Dedifferentiated amniotic fluid mesenchymal stem cell (primary cell): ENCODE measurements at regions not wholly inside any gene's neighbourhood (a gene's known extent, or its start where the extent isn't known, plus 50 kb on each side); places are given as distances from the start of the nearest gene placed in this dataset.

Experiments
- DNase-seq: peaks from one replicate; pipeline ENCODE4 v3.0.0-alpha.2; 2016; ENCODE audit errors: extremely low spot score

GRCh38 chr2:238654479-238655197 is 193.2 kb upstream of the TWIST2 start:
- DNase-seq = no peak

GRCh38 chr2:238655198-238655860 is 192.6 kb upstream of the TWIST2 start:
- DNase-seq = no peak

DNA sequence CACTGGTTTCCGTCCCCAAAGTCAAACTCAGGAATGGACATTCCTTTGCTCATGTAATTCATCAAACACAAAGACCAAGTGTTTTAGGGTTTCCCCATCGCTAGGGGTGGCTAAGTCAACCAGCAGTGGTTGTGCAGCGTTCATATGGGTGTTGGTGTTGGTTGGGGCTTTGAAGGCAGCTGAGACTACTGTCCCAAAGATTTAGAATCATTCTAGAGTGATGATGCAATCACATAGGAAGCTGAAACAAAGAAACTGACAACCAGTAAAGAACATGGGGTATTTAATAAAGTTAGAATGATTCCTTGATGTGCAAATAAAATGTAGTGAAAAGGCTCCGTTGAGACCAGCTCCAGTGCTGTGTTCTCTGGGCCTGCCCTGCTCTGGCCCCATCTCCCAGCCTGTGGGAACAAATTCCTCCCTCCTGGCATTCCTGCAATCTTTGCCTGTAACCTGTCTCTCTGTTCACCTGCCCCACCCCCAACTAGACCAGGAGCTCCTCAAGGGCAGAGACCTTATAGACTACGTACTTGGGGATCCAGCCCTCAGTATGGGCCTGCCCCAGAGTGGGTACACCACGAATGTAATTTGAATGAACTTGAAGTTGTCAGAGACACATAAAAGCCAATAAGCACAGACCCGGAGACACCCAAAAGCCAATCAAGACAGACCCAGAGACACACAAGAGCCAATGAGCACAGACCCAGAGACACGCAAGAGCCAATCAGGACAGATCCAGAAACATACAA is 191.7 kb upstream of the TWIST2 start:
- DNase-seq = no peak

DNA sequence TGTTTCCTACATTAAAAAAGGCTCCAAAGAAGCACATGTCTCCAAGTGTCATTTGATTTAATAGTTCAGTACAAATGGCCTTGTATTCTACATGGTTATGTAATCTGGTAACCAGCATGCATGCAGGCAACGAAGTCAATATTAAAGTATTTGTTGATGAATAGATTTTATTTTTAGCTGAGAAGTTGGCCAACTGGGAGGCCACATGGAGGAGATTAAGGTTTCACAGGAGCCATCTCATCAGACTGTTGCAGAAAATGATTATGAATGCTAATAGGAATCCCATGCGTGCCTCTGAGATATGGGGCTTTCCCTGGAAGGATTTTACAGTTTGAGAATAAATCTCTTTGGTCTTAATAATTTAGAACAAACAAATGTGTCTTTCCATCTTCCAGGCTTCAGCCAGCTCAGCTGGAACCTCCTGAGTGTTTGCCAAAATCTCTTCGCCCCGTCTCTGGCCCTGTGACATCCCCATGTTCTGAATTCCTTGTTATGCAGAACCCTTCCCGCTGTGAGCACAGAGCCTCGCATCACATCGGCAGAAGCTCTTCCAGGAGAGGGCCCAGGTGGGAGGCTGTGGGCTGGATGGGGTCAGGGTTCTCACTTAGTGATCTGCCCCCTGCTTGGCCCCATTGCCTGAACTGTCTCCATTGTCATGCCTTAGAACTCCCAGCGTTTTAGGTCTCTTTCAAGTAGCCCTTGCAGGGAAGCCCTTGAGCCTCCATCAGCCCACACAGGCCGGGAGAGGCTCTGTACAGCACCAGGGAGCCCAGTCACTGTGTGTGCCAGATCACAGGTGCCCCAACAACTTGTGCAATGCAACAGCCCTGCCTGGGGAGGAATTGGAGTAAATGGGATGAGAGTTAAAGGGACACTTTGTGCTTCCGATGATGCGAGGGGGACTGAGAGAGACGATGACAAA is 190.5 kb upstream of the TWIST2 start:
- DNase-seq = no peak

- no peak for DNase-seq
These were observed 189.9 kb upstream of the TWIST2 start for GRCh38 chr2:238658054-238658407.

GRCh38 chr2:238658820-238659219 is 189.1 kb upstream of the TWIST2 start:
- no peak for DNase-seq

DNA sequence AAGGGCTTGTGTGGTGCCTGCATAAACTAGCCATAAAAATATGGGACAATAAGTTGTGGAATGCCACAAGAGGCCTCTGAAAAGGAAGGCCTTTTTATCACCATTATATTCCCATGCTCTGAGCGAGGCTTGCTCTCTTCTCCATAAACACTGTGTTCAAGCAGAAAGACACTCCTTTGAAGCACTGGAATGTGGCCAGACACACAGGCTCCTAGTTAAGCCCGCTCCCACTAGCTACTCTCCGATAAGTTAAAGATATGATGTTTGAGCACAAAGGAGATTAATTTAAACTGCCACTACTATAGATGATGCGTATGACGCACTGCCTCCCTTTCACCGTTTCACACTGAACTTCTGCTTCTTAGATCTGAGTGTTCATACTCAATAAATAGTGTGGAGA is 188.7 kb upstream of the TWIST2 start:
- DNase-seq = no peak

- DNase-seq = no peak
These were observed 184.3 kb upstream of the TWIST2 start for GRCh38 chr2:238663586-238663985.

DNA sequence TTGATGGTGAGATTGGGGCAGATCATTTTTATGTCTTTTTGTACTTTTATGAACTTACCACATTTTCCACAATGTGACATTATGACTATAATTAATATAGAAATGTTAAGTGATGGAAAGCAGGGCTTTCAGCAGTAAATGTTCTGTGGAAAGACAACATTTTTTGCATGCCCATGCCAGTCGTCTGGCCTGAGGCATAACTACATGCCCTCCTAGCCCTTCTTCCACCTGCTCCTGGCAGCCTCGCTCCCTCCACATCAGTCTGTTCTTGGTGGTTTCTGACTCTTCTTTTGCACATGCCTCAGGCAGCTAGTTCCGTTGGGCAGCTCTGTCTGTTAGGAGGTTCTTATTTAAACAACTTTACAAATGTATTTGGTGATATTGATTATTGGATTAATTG is 182.0 kb upstream of the TWIST2 start:
- no peak for DNase-seq

DNA sequence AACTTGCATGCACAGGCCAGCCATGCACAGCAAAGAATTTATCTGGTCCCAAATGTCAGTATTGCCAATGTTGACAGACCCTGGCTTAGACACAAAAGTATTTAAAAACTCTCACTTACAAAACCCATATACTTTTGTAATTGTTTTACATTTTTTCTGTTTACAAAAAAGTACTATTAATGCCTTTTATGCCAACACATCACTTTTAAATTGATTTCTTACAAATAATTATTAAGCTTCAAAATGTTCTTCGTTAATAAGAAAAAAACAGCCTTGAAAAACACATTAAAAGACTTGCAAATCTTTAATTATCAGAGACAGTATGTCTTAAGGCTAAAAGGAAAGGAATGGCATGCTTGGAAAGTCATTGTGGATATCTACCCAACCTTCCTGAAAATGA is 181.3 kb upstream of the TWIST2 start:
- DNase-seq = no peak

- no peak for DNase-seq
These were observed 180.9 kb upstream of the TWIST2 start for GRCh38 chr2:238667008-238667407.

- no peak for DNase-seq
These were observed 180.2 kb upstream of the TWIST2 start for GRCh38 chr2:238667639-238668038.

- no peak for DNase-seq
These were observed 179.5 kb upstream of the TWIST2 start for GRCh38 chr2:238668426-238668825.

- DNase-seq = no peak
These were observed 178.8 kb upstream of the TWIST2 start for GRCh38 chr2:238669046-238669445.

DNA sequence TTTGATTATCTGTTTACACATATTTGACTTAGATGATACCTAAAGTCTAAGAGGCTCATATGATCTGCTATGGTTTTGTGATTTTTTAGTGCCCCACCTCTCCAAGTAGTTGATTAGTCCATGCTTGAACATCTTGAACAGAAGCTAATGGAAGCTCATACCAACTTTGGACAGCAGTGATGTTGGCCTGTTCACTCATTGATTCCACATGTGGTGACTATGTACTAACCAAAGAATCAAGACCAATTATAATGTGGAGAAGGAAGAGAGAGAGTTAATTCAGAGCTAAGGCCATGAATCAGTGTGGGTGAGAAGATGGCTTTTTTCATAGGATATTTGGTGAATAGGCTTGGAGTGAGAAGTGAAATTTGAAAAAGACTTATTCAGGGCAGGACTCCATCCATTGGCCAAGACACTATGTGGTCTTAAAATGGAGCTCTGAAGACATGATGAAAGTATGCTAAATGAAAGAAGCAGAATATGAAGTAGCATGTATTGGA is 178.3 kb upstream of the TWIST2 start:
- no peak for DNase-seq

DNA sequence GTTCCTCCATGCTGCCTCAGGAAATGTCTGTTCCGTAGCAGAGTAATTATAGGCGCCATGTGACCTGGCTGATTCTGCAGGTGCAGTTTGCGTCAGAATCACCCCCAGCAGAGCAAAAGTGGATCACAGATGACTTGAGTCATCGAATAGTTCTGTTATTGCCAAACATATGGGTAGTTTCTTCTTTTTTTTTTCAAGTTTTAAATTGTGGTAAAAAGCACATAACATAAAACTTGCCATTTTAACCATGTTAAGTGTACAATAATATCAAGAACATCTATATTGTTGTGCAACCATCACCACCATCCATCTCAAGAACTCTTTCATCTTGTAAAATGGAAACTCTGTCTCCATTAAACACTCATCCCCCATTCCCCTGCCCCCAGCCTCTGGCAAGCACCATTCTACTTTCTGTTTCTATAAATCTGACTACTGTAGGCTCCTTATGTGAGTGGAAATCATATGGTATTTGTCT is 177.7 kb upstream of the TWIST2 start:
- DNase-seq = no peak

DNA sequence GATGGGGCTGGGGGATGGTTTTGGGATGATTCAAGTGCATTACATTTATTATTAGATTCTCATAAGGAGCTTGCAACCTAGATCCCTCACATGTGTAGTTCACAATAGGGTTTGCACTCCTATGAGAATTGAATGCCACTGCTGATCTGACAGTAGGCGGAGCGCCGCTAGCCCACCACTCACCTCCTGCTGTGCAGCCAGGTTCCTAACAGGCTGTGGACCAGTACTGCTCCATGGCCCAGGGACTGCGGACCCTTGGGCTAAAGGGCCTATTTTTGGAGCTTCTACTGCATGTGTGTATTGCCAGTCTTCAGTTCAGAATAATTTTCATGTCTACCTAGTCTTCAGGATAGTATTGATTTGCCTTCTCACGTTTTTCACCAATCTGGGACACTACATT is 165.3 kb upstream of the TWIST2 start:
- DNase-seq = no peak

- peak; percentile 89 for DNase-seq
These were observed 163.2 kb upstream of the TWIST2 start for GRCh38 chr2:238684362-238685326.

- no peak for DNase-seq
These were observed 162.6 kb upstream of the TWIST2 start for GRCh38 chr2:238685327-238685709.

DNA sequence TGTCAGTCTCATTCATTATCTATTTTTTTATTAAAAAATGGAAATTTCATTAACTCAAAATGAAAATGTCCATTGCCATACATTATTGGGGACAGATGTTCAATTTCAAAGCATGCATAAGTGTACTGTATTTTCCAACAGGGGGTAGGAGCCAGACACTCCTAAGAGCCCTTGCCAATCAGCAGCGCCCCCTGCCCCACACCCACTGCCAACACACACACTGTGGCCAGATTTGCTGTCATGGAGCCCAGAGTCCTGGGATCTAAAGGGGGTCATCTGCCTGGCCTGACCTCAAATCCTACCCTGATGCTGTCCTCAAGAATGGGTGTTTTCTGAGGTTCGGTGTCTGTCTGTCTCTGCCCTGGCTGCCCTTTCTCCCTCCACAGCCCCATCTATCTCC is 162.2 kb upstream of the TWIST2 start:
- no peak for DNase-seq
